Astrocyte (in vitro differentiated cells and primary cell): ENCODE measurements at regions not wholly inside any gene's neighbourhood (a gene's known extent, or its start where the extent isn't known, plus 50 kb on each side); places are given as distances from the start of the nearest gene placed in this dataset.

Source experiments
- EZH2 ChIP-seq: IDR thresholded peaks from 2 replicates; pipeline ENCODE4 v1.6.1; 2012; ENCODE audit warnings: mild to moderate bottlenecking, low read length, inconsistent platforms; ENCODE audit not compliant: insufficient read depth
- TF ChIP-seq, protein P1 (sequence below): IDR thresholded peaks from 2 replicates; pipeline ENCODE4 v1.5.1; 2011; ENCODE audit warnings: low read depth, mild to moderate bottlenecking, inconsistent platforms, low read length, moderate library complexity; ENCODE audit not compliant: insufficient read depth

DNA sequence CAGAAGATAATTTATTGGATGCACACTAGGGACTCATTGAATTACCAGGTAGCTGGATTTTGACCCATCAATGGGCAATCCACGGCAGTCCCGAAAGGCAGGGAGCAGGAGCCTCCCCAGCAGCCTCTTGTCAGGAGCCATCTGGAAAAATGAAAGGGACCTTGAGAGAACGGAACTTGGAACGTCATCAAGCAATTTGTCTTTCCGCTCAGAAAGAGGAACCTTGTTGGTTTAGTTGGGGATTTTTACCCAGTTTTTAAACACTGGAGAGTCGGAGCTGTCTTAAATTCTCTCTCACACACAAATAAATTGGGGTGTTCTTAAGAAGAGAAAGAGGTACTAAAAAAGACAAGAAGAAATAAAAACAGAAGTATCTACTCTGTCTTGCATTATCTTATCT is 1351.7 kb upstream of the TMEM132C start:
- TF ChIP-seq, protein P1, sequence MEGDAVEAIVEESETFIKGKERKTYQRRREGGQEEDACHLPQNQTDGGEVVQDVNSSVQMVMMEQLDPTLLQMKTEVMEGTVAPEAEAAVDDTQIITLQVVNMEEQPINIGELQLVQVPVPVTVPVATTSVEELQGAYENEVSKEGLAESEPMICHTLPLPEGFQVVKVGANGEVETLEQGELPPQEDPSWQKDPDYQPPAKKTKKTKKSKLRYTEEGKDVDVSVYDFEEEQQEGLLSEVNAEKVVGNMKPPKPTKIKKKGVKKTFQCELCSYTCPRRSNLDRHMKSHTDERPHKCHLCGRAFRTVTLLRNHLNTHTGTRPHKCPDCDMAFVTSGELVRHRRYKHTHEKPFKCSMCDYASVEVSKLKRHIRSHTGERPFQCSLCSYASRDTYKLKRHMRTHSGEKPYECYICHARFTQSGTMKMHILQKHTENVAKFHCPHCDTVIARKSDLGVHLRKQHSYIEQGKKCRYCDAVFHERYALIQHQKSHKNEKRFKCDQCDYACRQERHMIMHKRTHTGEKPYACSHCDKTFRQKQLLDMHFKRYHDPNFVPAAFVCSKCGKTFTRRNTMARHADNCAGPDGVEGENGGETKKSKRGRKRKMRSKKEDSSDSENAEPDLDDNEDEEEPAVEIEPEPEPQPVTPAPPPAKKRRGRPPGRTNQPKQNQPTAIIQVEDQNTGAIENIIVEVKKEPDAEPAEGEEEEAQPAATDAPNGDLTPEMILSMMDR, result no peak
- no peak for TF ChIP-seq EZH2
